Renal cortical epithelial cell (primary cell): ENCODE measurements at regions not wholly inside any gene's neighbourhood (a gene's known extent, or its start where the extent isn't known, plus 50 kb on each side); places are given as distances from the start of the nearest gene placed in this dataset.

Experiments
- DNase-seq: peaks from one replicate; pipeline ENCODE4 v3.0.0-alpha.2; 2011; ENCODE audit warnings: low read depth

DNA sequence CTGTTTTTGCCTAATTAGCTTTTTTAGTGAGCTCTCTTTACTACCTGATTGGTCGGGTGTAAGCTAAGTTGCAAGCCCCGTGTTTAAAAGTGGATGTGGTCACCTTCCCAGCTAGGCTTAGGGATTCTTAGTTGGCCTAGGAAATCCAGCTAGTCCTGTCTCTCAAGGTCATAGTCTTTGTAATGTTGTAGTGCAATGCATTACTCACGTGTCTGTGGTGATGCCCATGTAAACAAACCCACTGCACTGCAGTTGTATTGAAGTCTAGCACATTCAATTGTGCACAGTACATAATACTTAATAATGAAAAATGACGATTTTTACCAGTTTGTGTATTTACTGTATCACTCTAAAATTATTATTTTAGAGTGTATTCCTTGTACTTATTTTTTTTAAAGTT is 335.5 kb downstream of the NUAK1 start:
- DNase-seq = peak; percentile 28

DNA sequence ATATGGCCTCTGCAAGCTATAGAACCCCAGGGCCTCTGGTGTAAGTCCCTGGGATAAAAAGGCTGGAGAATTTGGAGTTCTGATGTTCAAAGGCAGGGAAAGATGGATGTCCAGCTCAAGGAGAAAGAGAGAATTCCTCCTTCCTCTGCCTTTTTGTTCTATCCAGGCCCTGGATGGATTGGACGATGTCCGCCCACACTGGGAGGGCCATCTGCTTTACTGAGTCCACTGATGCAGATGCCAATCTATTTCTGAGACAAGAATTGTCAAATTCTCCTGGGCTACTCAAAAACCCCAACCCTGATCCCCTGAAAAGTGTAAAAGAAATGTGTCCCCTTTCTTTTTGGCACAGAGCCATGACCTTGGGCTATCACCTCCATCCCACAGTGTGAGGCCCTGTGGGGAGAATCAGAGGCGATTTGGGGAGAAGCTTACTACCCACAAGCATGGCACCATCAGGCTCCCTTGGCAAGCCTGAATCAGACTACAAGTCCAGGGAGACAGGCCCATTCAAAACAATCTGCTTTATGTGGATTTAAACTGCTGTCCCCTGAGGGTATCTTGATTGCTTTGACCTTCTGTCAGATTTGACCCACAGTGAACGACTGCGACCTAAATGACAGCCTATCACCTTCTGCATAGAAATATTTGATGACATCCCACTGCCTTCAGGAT is 334.0 kb downstream of the NUAK1 start:
- DNase-seq = no peak

DNA sequence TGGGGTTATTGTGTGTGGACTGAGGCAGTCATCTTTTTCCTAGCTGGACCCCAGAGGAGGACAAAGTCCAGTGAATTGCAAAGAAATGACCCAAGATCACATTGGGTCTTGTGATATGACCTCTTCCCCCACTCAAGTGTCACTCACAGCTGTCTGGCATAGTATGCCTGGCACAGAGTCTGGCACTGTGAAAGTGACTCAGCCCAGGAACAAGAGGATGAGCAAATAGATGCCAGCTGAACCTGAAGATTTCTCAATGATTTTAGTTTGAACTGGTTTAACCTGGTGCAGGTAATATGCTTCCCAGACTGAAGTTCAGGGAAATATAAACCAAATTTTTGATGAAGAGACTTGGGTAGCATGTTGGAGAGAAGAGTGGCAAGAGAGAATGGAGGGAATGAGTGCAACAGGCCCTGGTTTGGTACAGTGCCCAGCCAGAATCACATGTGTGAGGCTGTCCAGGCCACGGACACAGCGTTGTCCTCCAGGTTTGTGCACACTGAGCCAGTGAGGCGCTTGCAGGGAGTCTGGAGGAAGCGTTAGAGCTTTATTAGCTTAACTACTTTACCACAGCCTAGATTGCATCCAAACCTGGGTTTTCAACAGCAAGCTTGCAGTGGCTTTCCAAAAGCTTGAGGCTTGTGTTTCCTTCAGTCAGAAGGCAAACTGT is 332.9 kb downstream of the NUAK1 start:
- no peak for DNase-seq

DNA sequence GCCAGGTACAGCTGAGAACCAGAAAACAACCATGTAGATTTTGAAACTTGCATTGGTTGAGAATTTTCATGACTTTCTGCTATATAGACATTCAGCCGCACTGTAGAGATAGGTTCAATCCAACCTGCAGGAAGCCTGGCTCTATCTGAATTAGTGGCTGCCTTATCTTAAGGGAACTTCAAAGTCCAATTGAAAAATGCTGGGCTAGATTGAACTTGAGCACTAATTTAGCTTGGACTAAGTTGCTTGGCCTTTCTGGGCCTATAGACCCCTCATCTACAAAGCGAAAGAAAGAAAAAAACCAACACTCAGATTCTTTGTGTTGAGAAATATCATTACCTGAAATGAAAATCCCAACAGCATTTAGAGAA is 332.4 kb downstream of the NUAK1 start:
- no peak for DNase-seq

DNA sequence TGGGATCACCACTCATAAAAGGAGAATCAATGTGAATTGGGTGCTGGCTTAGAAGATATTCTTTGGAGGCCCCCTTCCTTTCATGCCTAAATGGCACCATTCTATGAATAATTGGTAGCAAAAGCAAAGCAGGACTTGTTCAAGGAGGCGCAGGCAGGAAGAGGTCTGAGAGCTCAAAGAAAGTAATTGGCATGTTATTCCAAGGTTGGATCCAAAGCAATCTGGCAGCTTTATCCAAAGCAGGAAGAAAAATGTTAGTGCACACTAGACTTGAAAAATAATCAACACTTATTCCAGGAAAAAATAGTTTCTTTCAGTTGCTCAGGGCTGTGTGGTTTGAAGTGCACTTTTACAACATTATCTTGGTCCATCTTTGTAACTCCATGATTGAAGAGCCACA is 326.4 kb downstream of the NUAK1 start:
- no peak for DNase-seq

DNA sequence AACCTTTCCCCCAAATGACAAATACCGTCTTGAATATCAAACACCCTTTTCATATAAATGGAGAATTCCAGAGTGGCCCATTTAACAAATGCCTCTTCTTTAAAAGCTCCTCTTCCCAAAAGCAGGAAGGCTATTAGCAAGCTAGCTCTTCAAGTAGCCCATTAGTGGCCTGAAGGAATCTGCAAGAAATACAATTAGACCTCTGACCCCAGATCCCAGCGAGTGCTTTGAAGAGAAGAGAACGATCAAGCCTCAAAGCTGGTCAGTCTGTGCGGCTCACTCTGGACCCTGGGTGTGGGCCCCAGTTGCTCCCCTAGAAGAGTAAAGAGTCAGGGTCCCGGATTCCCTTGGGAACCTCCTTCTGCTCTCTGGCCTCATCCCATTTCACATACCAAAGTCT is 325.6 kb downstream of the NUAK1 start:
- no peak for DNase-seq

DNA sequence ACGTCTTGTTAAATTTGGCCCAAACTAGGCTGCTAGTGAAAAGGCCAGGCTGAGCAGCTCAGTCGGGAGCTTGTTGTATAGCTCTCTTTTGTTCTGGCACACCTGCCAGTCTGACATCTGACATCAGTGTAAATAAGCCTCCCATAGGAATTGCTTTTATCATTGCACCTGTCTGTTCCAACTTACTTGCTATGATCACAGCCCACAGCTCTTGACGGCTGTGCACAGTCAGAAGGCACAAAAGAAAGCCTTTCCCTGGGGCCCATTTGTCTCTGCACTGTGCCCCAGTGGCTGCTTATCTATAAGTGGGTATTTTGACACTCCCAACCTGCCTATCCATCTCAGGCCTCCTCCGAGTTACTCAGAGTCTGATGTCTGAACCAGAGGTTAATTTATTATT is 324.5 kb downstream of the NUAK1 start:
- DNase-seq = no peak

DNA sequence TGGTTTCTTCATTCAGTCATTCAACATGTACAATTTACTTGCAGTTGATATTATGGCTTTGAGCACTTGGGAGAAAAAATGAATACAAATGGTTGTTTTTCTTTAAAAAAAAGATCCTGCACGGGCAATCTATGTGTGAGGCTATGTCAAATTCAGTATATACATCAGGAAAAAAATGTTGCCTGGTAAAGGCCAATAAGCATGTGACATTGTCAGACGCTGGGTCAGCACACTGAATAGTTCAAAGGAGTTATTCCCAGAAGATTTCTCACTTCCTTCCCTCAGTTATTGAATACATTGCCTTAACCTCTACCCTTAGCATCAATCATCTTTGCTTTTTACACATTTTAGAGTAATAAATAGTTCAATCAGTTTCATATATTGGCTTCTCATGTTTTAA is 319.2 kb downstream of the NUAK1 start:
- no peak for DNase-seq

DNA sequence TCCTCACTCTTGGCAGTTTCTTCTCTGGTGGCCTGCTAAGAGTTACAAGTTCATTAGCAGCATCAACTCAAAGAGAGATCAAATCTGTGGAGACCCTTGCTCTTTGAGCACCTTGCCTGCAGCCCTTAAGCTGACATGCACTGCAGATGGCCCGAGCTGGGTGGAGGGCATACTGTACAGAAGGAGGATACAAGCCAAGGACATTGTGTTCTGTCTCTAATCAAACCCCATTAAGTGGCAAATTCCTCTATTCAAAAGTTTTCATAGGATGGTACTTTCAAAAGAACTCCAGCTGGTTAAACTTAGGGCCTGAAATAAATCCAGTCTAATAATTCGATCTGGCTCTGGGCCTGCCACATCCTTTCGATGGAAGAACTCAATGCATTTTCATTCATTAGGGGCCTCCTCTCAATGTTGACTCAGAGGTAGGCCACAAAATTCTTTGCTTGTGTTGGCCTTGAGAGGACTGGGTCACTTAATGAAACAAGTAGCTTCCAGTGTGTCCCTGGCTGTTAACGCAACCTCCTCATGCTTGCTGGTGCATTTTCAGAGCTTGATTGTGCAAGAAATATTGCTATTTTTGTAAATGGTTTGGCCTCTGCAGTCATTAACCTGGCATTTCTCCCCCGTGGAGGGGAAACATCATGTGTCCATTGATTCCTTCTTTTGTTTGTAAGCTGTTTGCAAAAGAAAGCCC is 318.2 kb downstream of the NUAK1 start:
- peak; percentile 85 for DNase-seq

DNA sequence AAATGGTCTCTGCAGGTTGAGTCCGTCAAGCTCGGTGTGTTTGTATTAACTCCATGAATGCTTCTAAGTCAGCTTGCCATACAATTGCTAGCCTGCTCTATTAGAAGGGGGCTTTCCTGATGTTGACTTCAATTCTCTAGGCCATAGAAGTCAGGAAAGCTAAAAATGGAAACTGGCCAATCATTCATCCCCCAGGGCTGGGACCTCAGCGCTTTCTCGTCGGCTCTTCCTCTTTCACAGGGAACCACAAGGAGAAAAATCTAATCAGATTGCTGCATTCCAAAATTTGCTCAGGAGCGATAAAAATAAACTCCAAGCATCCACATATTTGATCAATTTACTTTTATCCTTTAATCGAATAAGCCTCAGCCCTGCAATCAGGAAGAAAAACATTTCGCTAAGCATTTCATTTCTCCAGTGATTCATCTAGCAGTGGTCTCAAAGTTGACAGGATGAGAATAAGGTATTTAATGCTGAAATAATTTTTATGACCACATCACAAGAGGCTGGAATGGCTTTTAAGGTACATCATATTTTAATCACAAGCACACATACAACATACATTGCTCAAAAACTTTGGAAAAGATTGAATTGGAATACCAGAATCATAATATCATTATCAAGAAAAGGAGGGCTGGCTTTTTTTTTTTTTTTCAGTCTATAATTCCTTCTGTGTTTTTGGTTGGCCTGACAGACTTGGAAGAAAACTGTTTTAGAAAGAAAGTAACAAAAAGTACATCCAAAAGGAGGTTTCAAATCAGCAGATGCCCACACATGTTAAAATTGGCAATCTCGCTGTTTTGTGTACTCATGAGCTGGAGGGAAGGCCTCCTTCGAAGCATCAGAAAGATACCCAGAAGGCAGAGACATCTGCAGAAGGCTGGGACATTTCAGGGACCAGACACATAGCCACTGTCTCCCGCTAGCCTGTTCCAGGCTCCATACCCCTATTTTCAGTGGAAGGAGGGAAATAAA is 316.3 kb downstream of the NUAK1 start:
- no peak for DNase-seq

DNA sequence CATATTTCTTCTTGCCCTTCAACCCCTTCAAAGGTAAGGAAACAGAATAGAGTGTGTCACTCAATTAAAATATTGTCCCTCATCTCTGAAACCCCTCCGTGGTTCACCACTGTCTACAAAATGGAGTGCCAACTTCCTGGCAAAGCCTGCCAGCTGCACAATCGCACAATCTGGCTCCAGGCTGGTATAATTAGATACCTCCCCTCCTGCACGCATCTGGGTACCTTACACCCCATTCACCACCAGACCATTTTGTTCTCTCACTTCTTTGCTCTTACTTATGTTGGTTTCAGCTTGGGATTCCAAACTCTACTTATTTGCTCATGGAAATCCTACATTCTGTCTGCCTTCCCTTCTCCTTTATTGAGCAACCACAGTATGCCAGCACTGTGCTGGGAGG is 314.9 kb downstream of the NUAK1 start:
- no peak for DNase-seq

DNA sequence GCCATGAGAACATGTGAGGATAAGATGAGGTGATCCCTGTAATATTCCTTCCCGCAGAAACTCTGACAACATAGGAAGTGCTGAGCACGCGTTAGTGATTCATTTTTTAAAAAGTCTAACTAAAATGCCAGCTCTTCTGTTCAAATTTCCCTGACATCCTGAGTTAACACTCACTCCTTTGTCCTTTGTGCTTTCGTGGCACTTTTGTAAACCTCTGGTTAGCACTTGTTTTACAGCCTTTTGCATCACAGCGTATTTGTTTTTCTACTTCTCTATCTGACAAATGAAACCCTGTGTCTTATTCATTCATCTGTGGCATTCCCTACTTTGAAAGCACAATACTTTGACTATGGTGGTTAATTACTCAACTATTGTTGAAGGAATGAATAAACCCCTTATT is 313.6 kb downstream of the NUAK1 start:
- DNase-seq = peak; percentile 69

DNA sequence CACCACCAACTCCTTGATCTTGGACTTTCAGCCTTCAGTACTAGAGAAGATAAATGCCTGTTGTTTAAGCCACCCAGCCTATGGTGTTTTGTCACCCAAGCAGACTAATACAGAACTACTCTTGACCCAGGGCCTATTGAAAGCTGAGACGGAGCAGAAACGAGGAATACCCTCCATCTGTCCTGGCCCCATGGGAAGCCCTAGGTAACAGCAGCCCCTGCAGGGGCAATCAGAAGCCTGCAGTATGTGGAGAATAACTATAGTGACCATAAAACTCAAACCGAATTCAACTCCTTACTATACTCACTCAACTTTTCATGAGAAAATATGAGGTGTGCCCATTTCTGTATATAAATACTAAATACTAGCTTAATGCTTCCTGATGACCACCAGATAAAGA is 307.4 kb downstream of the NUAK1 start:
- no peak for DNase-seq

DNA sequence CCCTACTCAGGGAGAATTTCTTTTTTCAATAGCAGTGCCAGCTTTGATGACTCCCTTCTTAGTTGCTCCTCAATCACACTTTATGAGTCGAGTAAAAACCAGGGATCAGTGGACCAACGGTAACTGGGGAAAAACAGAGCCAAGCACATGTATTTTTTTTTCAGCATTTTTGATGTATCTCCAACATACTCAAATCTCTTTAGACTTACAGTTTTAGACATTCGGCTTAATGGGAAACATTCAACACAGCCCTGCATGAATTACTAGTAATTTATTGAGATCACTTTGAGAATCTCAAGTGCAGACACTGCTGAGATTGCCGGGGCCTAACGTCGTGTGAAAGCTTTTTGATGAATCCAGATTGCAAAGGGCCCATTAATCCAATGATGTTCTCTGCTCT is 306.7 kb downstream of the NUAK1 start:
- no peak for DNase-seq

DNA sequence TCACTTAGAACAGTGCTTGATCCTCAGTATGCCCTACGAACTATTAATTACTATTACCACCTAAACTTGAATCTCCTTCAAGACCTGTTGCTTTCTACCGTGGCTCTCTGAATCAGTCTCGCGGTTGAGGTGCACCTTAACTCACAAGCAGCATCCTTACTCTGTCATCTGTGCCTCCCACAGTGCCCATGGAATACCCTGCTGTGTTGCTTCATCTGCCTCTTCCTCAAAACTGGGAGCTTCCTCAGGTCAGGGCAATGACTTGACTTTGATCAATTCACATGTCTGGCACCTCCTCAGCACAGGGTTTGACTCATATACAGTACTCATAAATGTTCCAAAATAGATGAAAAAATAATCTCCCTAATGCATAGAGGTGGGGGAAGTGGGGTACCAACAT is 305.9 kb downstream of the NUAK1 start:
- DNase-seq = no peak

DNA sequence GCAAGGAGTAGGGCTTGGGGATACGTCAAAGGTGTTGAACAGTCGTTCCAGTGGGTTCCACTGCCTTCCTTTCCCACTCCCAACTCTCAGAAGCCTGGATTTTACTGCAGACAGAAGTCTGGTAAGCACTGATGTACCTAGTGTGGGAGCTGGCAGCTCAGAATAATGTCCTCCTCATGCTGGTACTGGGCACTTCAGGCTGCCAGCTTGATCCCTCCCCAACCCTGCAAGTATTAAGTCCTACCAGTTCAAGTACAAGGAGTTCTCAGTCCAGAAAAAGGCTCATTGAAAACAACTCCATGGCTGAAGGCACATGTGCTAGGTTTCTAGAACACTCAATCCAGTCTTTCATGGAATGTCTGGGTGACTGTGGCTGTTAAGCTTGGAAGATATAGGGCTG is 304.3 kb downstream of the NUAK1 start:
- no peak for DNase-seq

DNA sequence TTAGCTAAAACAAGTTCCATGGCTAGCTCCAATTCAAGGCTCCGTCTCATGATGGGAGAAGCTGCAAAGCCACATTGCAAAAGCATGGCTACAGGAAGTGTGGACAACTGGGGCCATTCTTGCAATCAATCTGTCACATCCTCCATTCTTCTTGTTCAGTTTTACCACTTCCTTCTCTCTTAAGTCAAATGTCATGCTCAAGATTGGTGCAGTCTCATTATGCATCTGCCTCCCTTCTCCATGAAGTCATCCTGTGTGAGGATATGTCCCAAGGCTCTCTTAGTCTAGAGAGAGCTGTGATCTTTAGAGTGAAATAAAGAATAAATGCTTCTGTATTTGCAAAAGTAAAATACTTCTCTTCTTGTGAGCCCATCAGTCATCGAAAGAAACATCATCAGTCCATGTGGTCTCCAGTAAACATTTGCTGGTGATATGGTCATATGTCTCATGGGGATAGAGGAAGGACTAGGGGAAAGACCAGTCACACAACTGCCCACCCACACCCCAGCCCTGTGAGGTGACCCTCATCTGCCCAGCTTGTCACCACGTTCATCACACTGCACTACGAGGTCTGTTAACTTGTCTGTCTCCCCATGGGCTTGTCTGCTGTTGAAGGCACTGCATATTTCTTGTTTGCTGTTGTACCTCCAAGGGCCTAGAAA is 303.0 kb downstream of the NUAK1 start:
- no peak for DNase-seq

DNA sequence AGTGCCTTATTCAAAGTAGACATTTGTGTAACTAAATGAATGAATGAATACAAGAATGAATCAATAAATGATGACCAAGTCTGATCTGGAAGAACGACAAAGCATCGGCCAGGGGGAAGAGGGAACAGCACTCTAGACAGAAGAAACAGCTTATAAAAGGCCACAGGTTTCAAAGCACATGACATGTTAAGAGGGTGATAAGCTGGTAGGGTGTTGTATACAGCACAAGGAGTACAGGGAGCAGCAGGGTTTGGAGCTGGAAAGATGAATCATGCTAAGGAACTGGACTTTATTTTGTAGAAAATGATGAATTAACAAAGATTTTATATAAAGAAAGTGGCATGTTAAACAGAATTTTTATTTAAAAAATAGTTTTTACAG is 302.5 kb downstream of the NUAK1 start:
- DNase-seq = no peak

DNA sequence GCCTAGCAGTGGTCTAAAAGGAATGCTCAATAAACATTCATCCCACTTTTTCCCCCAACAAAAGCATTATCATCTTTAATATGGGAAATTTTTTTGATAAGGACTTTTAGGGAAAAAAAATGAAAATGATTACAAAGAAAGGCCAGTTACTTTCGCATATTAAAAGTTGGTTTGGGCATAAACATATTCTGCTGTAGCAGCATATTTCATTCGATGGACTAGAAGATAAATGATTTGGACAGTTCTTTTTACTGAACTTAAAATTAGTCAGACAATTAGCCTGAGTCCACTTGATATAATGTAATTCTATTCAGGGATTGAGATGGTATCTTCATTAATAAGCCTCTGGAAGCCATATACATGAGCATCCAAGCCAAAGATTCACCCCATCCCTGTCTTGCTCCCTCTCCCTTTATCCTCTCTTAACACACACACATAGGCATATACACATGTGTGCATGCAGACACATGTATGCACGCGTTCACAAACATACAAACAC is 299.1 kb downstream of the NUAK1 start:
- no peak for DNase-seq

DNA sequence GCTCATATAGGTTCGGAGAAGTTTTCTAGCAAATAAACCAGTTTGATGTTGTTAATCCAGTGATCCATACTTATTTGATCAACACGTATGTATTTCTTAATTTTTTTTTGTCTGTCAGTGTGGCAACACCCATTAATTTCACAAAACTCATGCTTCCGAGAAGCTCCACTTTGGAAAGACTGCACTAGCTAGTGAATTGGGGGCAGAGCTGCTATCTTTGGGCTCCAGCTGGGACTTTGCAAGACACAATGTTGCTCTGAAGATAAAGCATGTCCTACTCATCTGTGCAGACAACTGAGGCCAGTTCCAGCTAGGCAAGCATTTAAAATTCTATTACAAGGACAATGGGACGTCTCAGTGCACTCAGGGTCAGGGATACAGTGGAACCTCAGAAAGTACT is 298.4 kb downstream of the NUAK1 start:
- DNase-seq = no peak

DNA sequence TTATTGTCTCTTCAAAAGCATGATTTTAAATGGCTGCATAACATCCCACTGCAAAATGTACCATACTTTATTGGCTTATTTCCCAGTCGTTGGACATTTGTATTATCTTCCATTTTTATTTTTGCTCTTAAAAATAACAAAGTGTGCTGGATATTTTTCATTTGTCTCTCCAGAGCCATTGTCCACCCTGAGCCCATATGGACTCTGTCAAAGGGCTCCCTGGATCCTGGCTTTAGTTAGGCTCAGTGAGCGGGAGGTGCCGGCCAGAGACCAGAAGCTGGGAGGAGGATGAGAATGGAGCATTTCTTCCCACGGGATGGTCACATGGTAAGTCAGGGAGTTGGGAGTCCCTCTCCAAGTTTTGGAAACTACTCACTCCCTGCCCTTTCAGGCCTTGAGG is 296.9 kb downstream of the NUAK1 start:
- no peak for DNase-seq

DNA sequence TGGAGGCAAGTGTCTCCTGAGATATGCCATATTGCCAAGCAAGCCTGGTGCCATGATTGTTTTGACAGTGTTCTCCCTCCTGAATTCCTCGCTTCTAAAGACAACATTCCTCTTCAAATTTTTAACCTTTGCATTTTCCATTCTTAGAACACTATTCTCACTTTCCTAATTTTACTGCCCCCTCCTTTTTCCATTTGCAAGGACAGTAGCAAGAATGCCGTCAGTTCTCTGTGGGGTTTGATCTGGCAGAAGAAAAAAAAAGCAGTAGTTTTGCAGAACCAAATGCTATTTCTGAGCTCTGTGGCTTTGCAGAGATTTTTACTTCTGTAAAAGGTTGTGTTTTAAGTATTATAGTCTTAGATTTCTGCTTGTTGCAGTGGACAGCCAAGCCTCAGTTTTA is 295.2 kb downstream of the NUAK1 start:
- no peak for DNase-seq
